GM21723 (cell line): ENCODE measurements at regions not wholly inside any gene's neighbourhood (a gene's known extent, or its start where the extent isn't known, plus 50 kb on each side); places are given as distances from the start of the nearest gene placed in this dataset.

Source experiments
- ATAC-seq: cut with Tn5 transposase; IDR thresholded peaks from one replicate; pipeline ENCODE4 v1.9.1; 2021; ENCODE audit warnings: mild to moderate bottlenecking, moderate library complexity; ENCODE audit not compliant: unreplicated experiment

- no peak for ATAC-seq
Measured at GRCh38 chr20:10724449-10725173, 50.8 kb upstream of the JAG1 start.

- ATAC-seq = no peak
Measured at GRCh38 chr20:10728873-10729670, 55.3 kb upstream of the JAG1 start.

DNA sequence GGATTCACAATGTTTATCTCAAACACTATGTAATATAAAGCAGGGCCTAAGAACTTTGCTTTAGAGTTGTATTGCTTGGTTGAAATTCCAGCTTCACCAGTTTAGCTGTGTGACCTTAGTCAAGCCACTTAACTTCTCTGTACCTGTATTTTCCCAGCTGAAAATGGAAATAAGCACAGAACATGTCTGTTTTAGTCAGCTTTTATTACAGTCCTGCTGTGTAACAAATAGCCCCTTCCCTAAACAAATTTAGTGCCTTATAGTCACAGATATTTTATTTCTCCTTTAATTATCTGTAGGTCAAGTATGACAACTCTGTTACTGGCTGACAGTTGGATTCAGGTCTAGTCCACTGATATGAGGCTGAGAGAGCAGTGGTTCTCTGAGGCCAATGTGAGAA lies 56.0 kb upstream of the JAG1 start:
- ATAC-seq = no peak

- ATAC-seq = no peak
Measured at GRCh38 chr20:10730629-10731183, 56.9 kb upstream of the JAG1 start.

DNA sequence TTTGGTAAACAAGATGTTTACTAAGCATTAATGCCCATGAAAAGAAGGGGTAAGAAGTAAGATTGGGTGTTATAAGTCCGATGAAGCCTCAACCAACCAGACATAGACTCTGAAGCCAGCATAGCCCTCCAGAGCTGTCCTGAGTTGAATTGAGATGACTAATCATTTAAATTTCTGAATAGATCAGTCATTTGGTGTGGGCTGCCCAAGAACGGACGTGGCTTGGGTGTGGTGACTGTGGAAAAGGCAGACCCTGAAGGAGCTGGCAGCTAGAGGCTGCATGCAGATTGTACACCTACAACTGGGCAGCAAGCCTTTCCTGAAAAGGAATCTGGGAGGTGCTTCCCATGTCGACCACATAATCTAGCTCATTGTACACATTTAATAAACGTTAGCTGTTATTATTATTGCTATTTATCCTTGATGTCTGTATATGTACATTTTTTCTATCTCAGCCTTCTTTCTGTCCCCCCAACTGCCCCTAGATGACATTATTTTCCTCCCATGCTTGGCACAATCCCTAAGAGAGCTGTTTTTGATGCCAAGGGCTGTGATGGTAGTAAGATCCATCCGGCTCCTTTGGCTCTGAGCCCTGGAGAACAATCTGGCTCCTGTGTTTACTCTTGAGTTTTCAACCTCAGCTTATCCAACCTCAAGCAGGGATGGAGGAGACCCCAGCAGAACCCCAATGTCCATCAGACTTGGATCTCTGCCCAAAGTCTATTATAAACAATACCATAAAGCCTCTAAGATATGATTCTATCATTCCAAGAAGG lies 57.6 kb upstream of the JAG1 start:
- no peak for ATAC-seq

- no peak for ATAC-seq
Measured at GRCh38 chr20:10733122-10733521, 59.3 kb upstream of the JAG1 start.

- no peak for ATAC-seq
Measured at GRCh38 chr20:10735195-10735949, 61.6 kb upstream of the JAG1 start.

GRCh38 chr20:10739134-10739533 lies 65.3 kb upstream of the JAG1 start:
- ATAC-seq = no peak

GRCh38 chr20:10739566-10739965 lies 65.8 kb upstream of the JAG1 start:
- ATAC-seq = no peak

- no peak for ATAC-seq
Measured at GRCh38 chr20:10741060-10741459, 67.3 kb upstream of the JAG1 start.

GRCh38 chr20:10745790-10746189 lies 72.0 kb upstream of the JAG1 start:
- ATAC-seq = no peak

GRCh38 chr20:10747019-10747418 lies 73.2 kb upstream of the JAG1 start:
- no peak for ATAC-seq

DNA sequence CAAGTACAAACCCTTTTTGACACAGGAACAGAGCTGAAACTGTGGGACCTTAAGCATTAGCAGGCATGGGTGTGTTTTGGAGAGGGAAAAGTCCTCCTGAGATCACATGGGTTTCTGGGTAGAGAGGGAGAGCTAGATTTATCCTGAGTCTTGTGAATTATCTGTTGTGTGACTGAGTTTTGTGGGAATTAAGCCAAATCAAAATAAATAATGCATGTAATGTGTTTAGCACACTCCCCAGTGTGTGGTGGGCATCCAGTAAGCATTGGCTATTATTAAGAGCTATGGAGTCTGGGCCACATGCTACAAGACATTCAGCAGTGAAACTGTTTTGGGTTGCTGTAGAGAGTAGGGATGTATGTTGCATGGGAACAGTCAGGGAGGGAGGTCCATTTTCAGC lies 75.3 kb upstream of the JAG1 start:
- ATAC-seq = no peak

GRCh38 chr20:10752206-10752605 lies 78.4 kb upstream of the JAG1 start:
- no peak for ATAC-seq

- no peak for ATAC-seq
Measured at GRCh38 chr20:10754824-10755223, 81.0 kb upstream of the JAG1 start.

GRCh38 chr20:10758446-10758845 lies 84.6 kb upstream of the JAG1 start:
- no peak for ATAC-seq

- ATAC-seq = no peak
Measured at GRCh38 chr20:10761232-10761631, 87.4 kb upstream of the JAG1 start.

DNA sequence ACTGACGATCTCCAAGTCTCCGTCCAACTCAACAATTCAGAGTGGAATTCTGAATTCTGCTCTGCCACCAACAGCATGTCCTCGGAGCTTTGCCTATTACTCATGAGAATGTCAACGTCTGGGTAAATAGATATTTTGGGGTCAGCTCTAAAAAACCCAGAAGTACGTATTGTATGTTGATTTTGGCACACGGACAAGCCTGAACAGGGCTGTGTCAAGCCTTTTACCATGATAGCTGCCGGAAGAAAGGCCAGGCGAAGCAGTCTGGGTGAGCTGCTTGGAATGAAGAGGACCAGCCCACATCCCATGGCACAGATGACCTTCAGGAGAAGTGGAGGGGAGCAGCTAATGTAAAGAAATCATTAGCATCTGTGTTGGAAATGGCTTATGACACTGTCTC lies 88.0 kb upstream of the JAG1 start:
- no peak for ATAC-seq

DNA sequence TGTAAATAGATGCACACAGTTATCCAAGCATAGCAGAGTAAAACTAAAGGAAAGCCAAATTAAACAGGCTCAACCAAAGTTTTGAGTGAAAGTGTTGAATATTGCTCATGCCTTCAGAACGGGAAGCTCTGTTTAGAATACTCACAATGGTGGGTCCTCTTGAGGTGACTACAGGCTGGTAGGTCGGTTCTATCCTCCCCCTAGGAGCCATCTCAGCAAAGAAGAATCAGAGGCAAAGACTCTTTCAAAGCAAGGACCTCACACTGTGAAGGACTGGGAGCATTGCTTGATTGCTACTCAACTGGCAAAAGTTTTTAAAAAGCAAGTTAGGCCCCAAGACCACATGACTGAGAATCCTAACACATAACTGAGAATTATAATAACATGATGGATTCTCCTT lies 88.4 kb upstream of the JAG1 start:
- no peak for ATAC-seq

DNA sequence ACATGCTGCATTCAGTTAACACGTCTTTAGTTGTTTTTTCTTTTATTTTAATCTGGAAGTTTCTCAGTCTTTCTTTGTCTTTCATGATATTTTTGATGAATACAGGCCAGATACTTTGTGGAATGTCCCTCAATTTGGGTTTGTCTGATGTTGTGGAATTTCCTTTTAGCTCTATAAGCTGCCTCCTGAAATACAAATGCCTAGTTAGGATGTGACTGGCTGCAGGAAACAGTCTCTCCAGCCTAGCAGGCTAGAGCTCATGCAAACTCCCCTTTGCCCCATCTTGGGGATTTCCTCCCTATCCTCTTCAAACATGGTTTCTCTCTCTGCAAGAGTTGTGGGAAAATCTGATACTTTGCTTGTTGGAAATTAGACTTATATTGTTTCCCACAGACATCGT lies 89.3 kb upstream of the JAG1 start:
- no peak for ATAC-seq

GRCh38 chr20:10769700-10770099 lies 95.9 kb upstream of the JAG1 start:
- no peak for ATAC-seq
